Right ventricle myocardium superior (tissue), 1 donor: ENCODE measurements at regions not wholly inside any gene's neighbourhood (a gene's known extent, or its start where the extent isn't known, plus 50 kb on each side); places are given as distances from the start of the nearest gene placed in this dataset.

Experiments
- ATAC-seq: fragments of 200-7000 bp; cut with Tn5 transposase; one replicate; pipeline ENCODE4 v1.9.1; 2020; ENCODE audit warnings: mild to moderate bottlenecking; ENCODE audit not compliant: poor library complexity
- DNase-seq: peaks from one replicate; pipeline ENCODE4 v3.0.0-alpha.2; 2020
- intact Hi-C: fragments of 100-400 bp; cut with DNase I; formaldehyde crosslinking; loops from one replicate; pipeline ENCODE4 v1.11.2; 2022
- donor health status: DM: no; HTN: yes; CAD: no; lungs with severe emphysema.

- ATAC-seq = no peak
Measured at GRCh38 chr15:96746665-96747064, 416.2 kb downstream of the NR2F2 start.

GRCh38 chr15:96747291-96747690, 416.8 kb downstream of the NR2F2 start:
- intact Hi-C loops = no loop called here
- no peak for DNase-seq
- no peak for ATAC-seq

More at GRCh38 chr15:96746665-96747064, 416.2 kb downstream of the NR2F2 start:
- intact Hi-C loops = no loop called here
- DNase-seq = no peak

DNA sequence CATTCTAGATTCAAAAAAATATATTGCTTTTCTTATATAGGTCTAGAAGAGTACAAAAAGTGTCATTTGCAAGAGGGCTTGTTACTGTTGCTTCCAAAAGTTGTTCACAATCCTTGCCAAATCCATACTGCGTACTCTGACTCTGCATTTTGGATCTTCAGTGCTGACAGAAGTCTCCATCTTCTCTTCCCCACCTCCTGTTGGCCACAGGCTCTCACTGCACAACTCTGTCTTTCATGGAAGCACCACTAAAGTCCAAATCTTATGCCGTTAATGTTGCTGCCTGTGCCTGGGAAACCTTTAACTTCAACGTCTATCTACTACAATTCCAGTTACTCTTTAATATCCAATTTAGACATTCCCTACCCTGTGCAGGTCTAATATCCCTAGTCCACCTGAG, 419.9 kb downstream of the NR2F2 start:
- DNase-seq (no peak), ATAC-seq (no peak)
- intact Hi-C loops = no loop called here

GRCh38 chr15:96756146-96756545, 425.6 kb downstream of the NR2F2 start:
- DNase-seq (no peak), ATAC-seq (no peak)
- intact Hi-C loops = no loop called here

DNA sequence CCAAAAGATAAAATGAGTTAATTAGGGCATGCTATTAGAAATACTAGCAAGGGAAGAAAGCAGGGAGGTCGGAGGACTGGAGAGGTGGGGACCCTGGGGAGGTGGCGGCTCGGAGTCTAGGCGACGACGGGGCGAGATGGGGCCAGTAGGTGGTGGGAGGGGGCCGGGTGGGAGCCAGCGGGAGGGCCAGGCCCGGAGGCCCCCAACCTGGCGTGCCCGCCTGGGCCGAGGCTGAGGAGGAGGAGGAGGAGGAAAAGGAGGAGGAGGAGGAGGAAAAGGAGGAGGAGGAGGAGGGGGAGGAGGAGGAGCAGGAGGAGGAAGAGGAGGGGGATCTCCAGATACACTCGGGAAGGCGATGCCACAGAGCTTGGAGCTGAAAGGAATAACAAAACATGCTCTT, 426.2 kb downstream of the NR2F2 start:
- intact Hi-C loops = no loop called here
- no peak for DNase-seq
- no peak for ATAC-seq

GRCh38 chr15:96762566-96762965, 432.1 kb downstream of the NR2F2 start:
- intact Hi-C loops = no loop called here
- DNase-seq = no peak
- ATAC-seq = no peak

DNA sequence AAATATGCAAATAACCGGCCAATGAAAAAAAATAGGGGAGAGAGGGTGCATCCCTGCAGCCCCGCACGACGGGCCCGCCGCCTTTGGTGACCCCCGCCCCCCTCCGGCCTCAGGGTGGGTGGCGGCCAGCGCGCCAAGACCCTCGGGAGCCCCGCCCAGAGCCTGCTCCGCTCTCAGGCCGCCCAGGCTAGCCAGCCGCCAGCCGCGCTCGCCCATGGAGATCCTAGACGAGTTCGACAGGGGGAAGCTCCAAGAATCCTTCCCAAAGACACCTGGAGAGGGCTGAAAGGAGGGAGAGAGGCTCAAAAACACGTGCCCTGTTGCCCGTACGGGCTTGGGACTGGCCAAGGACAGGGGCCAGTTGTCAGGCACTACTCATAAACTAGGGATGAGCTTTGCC, 434.0 kb downstream of the NR2F2 start:
- no peak for DNase-seq
- ATAC-seq = no peak
- intact Hi-C loops = no loop called here

GRCh38 chr15:96764946-96765345, 434.4 kb downstream of the NR2F2 start:
- ATAC-seq (no peak), DNase-seq (no peak)
- intact Hi-C loops = no loop called here

GRCh38 chr15:96766366-96766765, 435.9 kb downstream of the NR2F2 start:
- intact Hi-C loops = no loop called here
- DNase-seq (no peak), ATAC-seq (no peak)

- intact Hi-C loops = no loop called here
- ATAC-seq = no peak
- no peak for DNase-seq
Measured at GRCh38 chr15:96767703-96768434, 437.4 kb downstream of the NR2F2 start.

- DNase-seq (no peak), ATAC-seq (no peak)
- intact Hi-C loops = no loop called here
Measured at GRCh38 chr15:96768435-96768789, 437.9 kb downstream of the NR2F2 start.

DNA sequence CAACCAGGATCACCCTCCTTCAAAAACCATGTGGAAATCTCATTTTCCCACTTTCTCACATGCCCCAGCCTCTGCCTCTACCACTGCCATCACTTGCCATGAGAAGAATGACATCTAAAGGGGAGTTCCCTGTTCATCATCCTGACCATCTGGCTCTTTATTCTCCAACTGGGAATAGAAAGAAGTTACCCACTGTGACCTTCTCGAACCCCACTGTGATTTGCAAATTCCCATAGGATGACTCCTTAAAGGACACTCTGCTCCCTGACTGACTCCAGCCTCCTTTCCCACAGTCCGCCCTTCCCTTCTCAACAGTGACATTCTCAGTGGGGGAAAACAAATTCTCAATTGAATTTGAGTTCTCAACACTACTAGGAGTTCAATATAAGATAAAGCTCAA, 440.5 kb downstream of the NR2F2 start:
- intact Hi-C loops = no loop called here
- DNase-seq (no peak), ATAC-seq (no peak)

DNA sequence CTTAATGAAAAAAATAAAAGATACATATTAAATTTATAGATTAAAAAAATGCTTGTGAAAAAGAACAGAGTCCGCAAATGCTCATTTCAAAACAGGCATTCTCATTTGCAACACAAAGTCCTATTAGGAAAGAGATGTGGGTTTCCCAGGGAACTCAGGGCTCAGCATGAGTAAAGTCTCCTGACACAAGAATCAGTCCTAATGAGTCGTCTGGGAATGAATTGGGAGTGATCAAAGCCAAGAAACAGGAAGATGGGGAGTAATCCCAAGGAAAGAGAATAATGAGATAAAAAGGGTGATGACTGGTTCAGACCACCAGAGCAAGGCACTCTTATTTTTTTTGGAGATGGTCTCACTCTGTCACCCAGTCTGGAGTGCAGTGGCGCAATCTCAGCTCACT, 443.7 kb downstream of the NR2F2 start:
- ATAC-seq = no peak
- no peak for DNase-seq
- intact Hi-C loops = no loop called here

- no peak for ATAC-seq
- intact Hi-C loops = no loop called here
- DNase-seq = no peak
Measured at GRCh38 chr15:96783746-96784145, 453.2 kb downstream of the NR2F2 start.

DNA sequence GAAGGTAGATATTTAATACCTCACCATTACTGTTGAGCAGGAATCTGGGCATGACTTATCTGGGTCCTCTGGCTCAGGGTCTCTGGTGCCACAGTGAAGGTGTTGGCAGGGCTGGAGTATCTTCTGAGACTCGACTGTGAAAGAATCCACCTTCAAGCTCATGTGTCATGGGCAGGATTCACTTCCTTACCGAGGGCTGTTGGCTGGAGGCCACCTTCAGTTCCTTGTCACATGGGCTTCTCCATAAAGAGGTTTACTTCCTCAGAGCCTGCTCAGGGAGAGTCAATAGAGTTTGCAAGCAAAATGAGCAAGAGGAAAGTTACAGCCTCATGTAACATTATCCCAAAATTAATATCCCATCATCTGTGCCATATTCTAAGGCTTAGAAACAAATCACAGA, 459.5 kb downstream of the NR2F2 start:
- intact Hi-C loops = no loop called here
- DNase-seq = no peak
- no peak for ATAC-seq

GRCh38 chr15:96792216-96792615, 461.7 kb downstream of the NR2F2 start:
- intact Hi-C loops = no loop called here
- ATAC-seq = no peak
- DNase-seq = no peak

DNA sequence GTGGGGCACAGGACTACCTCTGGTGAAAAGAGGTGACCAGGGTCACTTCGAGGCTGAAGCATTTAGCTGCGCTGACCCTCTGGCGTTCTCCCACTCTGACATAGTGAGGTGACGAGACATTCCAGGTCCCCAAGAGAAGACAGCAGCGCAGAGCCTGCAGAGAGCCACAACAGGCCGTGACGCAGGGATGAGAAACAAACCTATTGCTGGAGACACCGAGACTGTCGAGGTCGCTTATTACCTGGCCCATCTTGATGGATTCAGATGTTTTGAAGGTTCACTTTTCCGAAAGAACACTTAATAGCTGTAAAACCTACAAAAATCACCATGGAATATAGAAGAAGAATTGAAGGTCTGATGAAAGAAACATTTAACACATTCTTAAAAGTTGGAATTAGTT, 466.3 kb downstream of the NR2F2 start:
- no peak for ATAC-seq
- intact Hi-C loops = no loop called here
- no peak for DNase-seq

GRCh38 chr15:96801576-96802150, 471.2 kb downstream of the NR2F2 start:
- intact Hi-C loops = no loop called here
- DNase-seq = no peak

DNA sequence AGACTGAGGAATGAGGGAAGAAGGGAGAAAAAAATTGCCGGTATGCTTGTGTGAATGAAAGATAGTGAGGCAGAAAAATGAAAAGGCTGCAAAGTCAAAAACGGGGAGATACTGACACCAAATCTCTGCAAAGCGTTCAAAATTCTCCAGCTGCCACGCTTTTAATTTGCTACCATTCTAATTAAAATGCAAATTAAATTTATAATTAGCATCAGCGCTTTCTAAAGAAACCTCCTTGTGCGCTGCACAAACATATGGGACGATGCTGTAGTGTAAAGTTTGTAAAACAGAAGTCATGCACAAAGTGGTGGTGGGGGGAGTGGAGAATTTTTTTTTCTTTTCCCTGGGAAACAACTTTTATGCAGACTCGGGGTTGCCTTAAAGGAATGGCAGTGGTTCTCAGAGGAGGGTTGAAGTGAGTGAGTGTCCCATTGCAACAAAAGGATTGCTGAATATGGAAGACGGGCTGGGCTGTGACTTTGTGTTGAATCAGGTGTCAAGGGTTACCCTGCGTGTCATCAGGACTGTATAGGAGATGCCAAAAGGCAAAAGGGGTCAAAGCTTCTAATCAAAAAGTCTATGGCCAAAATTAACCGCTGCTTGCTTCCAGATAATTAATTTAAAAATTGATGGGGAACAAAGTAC, 472.2 kb downstream of the NR2F2 start:
- ATAC-seq (no peak), DNase-seq (no peak)
- intact Hi-C loops = no loop called here

More at GRCh38 chr15:96801576-96802150, 471.2 kb downstream of the NR2F2 start:
- no peak for ATAC-seq

DNA sequence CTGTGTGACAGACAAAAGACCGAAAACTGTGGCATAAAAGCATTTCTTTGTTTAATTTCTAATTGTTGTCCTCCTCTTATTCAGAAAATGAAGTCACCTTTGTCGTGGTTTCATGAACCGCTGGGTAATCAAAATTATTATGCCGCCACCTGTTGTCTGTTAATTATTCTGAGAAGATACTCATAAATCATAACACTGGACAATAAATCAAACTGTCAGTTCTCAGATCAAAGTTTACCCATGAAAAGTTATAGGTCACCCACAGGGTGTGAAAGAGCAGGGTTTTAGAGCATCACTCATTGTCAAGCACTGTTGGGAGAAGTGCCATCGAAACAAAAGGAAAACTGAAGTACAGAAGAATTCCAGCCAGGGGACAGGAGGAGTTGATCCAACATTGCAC, 474.3 kb downstream of the NR2F2 start:
- DNase-seq (no peak), ATAC-seq (no peak)
- intact Hi-C loops = no loop called here
